Activated B cell treated with CpG ODN at 0.5 μM for 24 hours (primary cell): ENCODE measurements at regions not wholly inside any gene's neighbourhood (a gene's known extent, or its start where the extent isn't known, plus 50 kb on each side); places are given as distances from the start of the nearest gene placed in this dataset.
"Not testable (repeated sequence)": the region's sequence is repeated elsewhere in the genome, so short reads cannot be mapped to it uniquely, and the experiment has no call there.

Experiments
- ATAC-seq: fragments of 200-7000 bp; cut with Tn5 transposase; one replicate; pipeline ENCODE4 v1.10.0; 2021; ENCODE audit warnings: low read depth, mild to moderate bottlenecking, moderate library complexity
- CTCF ChIA-PET: fragments of 350-600 bp; sonication (Branson Sonifier 250); formaldehyde crosslinking; loops from one replicate; lab custom pipeline; 2021; ENCODE audit warnings: antibody characterized with exemption; lab: Charles Lee
- POLR2A ChIA-PET: fragments of 350-600 bp; sonication (Branson Sonifier 250); formaldehyde crosslinking; loops from one replicate; lab custom pipeline; 2021; ENCODE audit warnings: antibody characterized with exemption; lab: Charles Lee
- DNase-seq: peaks from one replicate; pipeline ENCODE4 v3.0.0; 2022
- H3K27ac Mint-ChIP-seq: one replicate; pipeline ENCODE4 v1.8.0; 2020; ENCODE audit warnings: mixed read lengths
- H3K27me3 Mint-ChIP-seq: one replicate; pipeline ENCODE4 v1.8.0; 2021; ENCODE audit warnings: mixed read lengths
- H3K36me3 Mint-ChIP-seq: one replicate; pipeline ENCODE4 v1.8.0; 2021; ENCODE audit warnings: low read depth, mixed read lengths
- H3K4me1 Mint-ChIP-seq: one replicate; pipeline ENCODE4 v1.8.0; 2021; ENCODE audit warnings: mixed read lengths
- H3K4me3 Mint-ChIP-seq: one replicate; pipeline ENCODE4 v1.8.0; 2020; ENCODE audit warnings: mild to moderate bottlenecking, mixed read lengths
- H3K9me3 Mint-ChIP-seq: one replicate; pipeline ENCODE4 v1.8.0; 2020; ENCODE audit warnings: mixed read lengths
- CTCF ChIP-seq: fragments of 200-600 bp; IDR thresholded peaks from one replicate; pipeline ENCODE4 v1.8.0; 2022; ENCODE audit warnings: antibody characterized with exemption, mild to moderate bottlenecking
- intact Hi-C: fragments of 100-400 bp; cut with micrococcal nuclease; formaldehyde crosslinking; loops from one replicate; pipeline ENCODE4 v1.15.1; 2024

- peaks cover 3% of the 10 kb centered on the region for H3K4me1 Mint-ChIP-seq
Observed at GRCh38 chrX:125205918-125206665, 113.6 kb upstream of the TEX13C start.

GRCh38 chrX:125210146-125210545 lies 109.5 kb upstream of the TEX13C start:
- Mint-ChIP-seq H3K27me3 (peaks cover 8% of the 10 kb centered on the region), H3K4me1 (peaks cover 1% of the 10 kb centered on the region), H3K27ac (no peak overlapping the region), H3K36me3 (no peaks in the 10 kb centered on the region), H3K9me3 (no peaks in the 10 kb centered on the region), H3K4me3 (no peak overlapping the region)
- ChIA-PET CTCF (no interaction called here), POLR2A (no interaction called here)
- DNase-seq, result no peak
- intact Hi-C loops, result no loop called here
- no peak for TF ChIP-seq CTCF
- no peak for ATAC-seq

More at GRCh38 chrX:125205918-125206665, 113.6 kb upstream of the TEX13C start:
- Mint-ChIP-seq H3K4me3 (no peak overlapping the region), H3K9me3 (no peaks in the 10 kb centered on the region), H3K36me3 (no peaks in the 10 kb centered on the region), H3K27ac (no peak overlapping the region), H3K27me3 (peaks cover 20% of the 10 kb centered on the region)
- intact Hi-C loops, result no loop called here
- no peak for TF ChIP-seq CTCF
- CTCF ChIA-PET, result no interaction called here
- POLR2A ChIA-PET, result no interaction called here
- no peak for DNase-seq
- ATAC-seq, result no peak

- no peak for TF ChIP-seq CTCF
- Mint-ChIP-seq H3K36me3 (no peaks in the 10 kb centered on the region), H3K27me3 (no peaks in the 10 kb centered on the region), H3K9me3 (no peaks in the 10 kb centered on the region), H3K4me1 (no peaks in the 10 kb centered on the region), H3K27ac (no peak overlapping the region), H3K4me3 (no peak overlapping the region)
- POLR2A ChIA-PET, result no interaction called here
- CTCF ChIA-PET, result no interaction called here
- intact Hi-C loops, result no loop called here
- ATAC-seq (no peak), DNase-seq (no peak)
Observed at GRCh38 chrX:125219852-125220251, 99.8 kb upstream of the TEX13C start.

- intact Hi-C loops, result no loop called here
- POLR2A ChIA-PET, result no interaction called here
- no peak overlapping the region for H3K27ac Mint-ChIP-seq
- H3K27me3 Mint-ChIP-seq, result no peaks in the 10 kb centered on the region
- no peak for ATAC-seq
- no peaks in the 10 kb centered on the region for H3K9me3 Mint-ChIP-seq
- TF ChIP-seq CTCF, result no peak
- DNase-seq, result no peak
- no peaks in the 10 kb centered on the region for H3K4me1 Mint-ChIP-seq
- no peak overlapping the region for H3K4me3 Mint-ChIP-seq
- CTCF ChIA-PET, result no interaction called here
- no peaks in the 10 kb centered on the region for H3K36me3 Mint-ChIP-seq
Observed at GRCh38 chrX:125236955-125237354, 82.7 kb upstream of the TEX13C start.

GRCh38 chrX:125248931-125249330 lies 70.7 kb upstream of the TEX13C start:
- ATAC-seq, result no peak
- Mint-ChIP-seq H3K27ac (no peak overlapping the region), H3K36me3 (no peaks in the 10 kb centered on the region), H3K4me1 (no peaks in the 10 kb centered on the region), H3K4me3 (no peak overlapping the region), H3K9me3 (no peaks in the 10 kb centered on the region), H3K27me3 (no peaks in the 10 kb centered on the region)
- intact Hi-C loops, result no loop called here
- no peak for TF ChIP-seq CTCF
- no peak for DNase-seq
- ChIA-PET POLR2A (no interaction called here), CTCF (no interaction called here)

- intact Hi-C loops, H3K4me3 Mint-ChIP-seq, DNase-seq, CTCF ChIA-PET, ATAC-seq, H3K27me3 Mint-ChIP-seq, H3K9me3 Mint-ChIP-seq, H3K36me3 Mint-ChIP-seq, POLR2A ChIA-PET, H3K27ac Mint-ChIP-seq, H3K4me1 Mint-ChIP-seq: not testable (repeated sequence)
Observed at GRCh38 chrX:125255759-125256158, 63.9 kb upstream of the TEX13C start.
